ENCODE measurements at regions not wholly inside any gene's neighbourhood (a gene's known extent, or its start where the extent isn't known, plus 50 kb on each side); places are given as distances from the start of the nearest gene placed in this dataset.

DNA sequence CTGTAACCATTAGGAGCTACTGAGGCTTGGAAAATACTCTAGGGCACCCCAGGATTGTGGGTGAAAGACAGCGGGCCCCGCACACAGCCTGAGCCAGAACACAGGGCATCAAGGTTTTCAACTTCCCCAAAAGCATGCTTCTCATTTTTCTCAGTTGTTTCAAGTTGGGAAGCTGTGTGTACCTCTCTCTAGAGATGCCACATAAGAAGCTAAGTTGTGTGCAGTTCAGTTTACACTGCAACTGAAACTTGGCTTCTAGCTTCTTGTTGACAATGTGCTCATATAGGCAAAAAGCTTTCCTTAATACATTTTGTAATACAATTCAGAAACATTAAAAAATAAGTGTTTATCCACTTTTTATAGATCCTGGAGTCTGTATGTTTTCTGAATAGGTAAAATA, 88.1 kb upstream of the PTPRR start (continued):
- TF ChIP-seq, protein P1, sequence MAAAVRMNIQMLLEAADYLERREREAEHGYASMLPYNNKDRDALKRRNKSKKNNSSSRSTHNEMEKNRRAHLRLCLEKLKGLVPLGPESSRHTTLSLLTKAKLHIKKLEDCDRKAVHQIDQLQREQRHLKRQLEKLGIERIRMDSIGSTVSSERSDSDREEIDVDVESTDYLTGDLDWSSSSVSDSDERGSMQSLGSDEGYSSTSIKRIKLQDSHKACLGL (CRISPR knock-in tag; IDR thresholded peaks at IDR 0.05), result no peak
- TF ChIP-seq HOXA9 (CRISPR knock-in tag; IDR thresholded peaks at IDR 0.05; ENCODE audit: borderline replicate concordance), result no peak
- no peak for TF ChIP-seq ZNF263 (CRISPR knock-in tag; IDR thresholded peaks at IDR 0.05)

DNA sequence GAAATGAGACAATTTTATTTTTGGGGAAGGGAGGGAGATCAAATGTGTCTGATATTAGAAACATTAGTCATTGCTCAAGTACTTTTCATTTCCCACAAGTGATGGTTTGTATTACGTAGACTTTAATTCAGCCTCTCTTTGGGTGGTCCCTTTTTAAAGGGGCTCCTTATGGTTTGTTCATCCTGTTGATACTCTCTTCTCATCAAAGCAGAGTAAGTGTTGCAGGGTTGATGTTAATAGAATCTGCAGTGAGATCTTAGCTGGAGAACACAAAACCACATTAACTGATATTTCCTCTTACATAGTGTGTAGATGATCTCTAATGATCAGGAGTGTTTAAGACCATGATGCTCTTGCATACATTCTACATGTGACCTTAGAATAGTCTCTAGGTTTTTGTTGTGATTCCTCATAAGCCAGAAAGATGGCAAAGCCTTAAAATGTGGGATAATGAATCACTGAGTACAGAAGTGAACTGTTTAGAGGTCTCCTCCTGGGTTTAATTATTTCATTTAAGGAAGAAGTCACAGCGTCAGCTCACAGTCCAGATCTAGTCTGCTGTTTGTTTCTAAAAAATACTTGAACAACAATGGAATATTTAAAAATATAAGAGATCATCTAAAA, 87.4 kb upstream of the PTPRR start:
- no peak overlapping the region for H3K9ac ChIP-seq (ENCODE audit: insufficient read depth, low read depth, low read length)
- FAIRE-seq, result no peak
- no peak overlapping the region for H3K4me3 ChIP-seq (replicated peaks in 1 of 3; ENCODE audit: insufficient read depth in 1 of 3, low read depth in 2 of 3, low read length in 3 of 3)
- H3K27ac ChIP-seq (ENCODE audit: extremely low read length, insufficient read depth, low read length), result no peak overlapping the region
- in situ Hi-C loops (cut with HindIII; ENCODE audit: extremely low pct_ligation_motif_present, low pct_unique_long_range_greater_than_20kb), result loop anchor here (25.0 kb wide), 1 partner anchor 271 kb away; no protein-coding TSS in a partner anchor
- TF ChIP-seq HIVEP1 (CRISPR knock-in tag; IDR thresholded peaks at IDR 0.05), result no peak
- no peak for TF ChIP-seq FOXK2 (IDR thresholded peaks at IDR 0.05)
- no peak for TF ChIP-seq ZNF775 (CRISPR knock-in tag; IDR thresholded peaks at IDR 0.05; ENCODE audit: borderline replicate concordance)
- TF ChIP-seq PLRG1 (conservative IDR thresholded peaks at IDR 0.05), result no peak
- no peak for TF ChIP-seq ZNF20 (CRISPR knock-in tag; IDR thresholded peaks at IDR 0.05)
- TF ChIP-seq ZFP36L2 (CRISPR knock-in tag; IDR thresholded peaks at IDR 0.05), result no peak
- TF ChIP-seq, protein P2, sequence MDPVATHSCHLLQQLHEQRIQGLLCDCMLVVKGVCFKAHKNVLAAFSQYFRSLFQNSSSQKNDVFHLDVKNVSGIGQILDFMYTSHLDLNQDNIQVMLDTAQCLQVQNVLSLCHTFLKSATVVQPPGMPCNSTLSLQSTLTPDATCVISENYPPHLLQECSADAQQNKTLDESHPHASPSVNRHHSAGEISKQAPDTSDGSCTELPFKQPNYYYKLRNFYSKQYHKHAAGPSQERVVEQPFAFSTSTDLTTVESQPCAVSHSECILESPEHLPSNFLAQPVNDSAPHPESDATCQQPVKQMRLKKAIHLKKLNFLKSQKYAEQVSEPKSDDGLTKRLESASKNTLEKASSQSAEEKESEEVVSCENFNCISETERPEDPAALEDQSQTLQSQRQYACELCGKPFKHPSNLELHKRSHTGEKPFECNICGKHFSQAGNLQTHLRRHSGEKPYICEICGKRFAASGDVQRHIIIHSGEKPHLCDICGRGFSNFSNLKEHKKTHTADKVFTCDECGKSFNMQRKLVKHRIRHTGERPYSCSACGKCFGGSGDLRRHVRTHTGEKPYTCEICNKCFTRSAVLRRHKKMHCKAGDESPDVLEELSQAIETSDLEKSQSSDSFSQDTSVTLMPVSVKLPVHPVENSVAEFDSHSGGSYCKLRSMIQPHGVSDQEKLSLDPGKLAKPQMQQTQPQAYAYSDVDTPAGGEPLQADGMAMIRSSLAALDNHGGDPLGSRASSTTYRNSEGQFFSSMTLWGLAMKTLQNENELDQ (CRISPR knock-in tag; IDR thresholded peaks at IDR 0.05; ENCODE audit: borderline replicate concordance), result no peak
- TF ChIP-seq SP2 (CRISPR knock-in tag; IDR thresholded peaks at IDR 0.05), result no peak
- no peak for TF ChIP-seq ZNF724P (CRISPR knock-in tag; IDR thresholded peaks at IDR 0.05; ENCODE audit: borderline replicate concordance)
- H3K36me3 ChIP-seq (replicated peaks in 1 of 2; ENCODE audit: control insufficient read depth in 1 of 2, insufficient read depth in 2 of 2, low read length in 2 of 2), result no peaks in the 10 kb centered on the region
- POLR2A ChIA-PET, result no interaction called here
- DNase-seq (ENCODE audit: low spot score), result no peak
- no peaks in the 10 kb centered on the region for H4K20me1 ChIP-seq (ENCODE audit: insufficient read depth, low read length)
- 14% methylated on average over 2 of the region's 2 CpGs for WGBS (ENCODE audit: low lambda C conversion rate)
- no peaks in the 10 kb centered on the region for H3K4me1 ChIP-seq (ENCODE audit: insufficient read depth, low read length)
- intact Hi-C loops (cut with micrococcal nuclease; ENCODE audit: unreplicated experiment), result loop anchor here (10.0 kb wide), 1 partner anchor 57 kb away; no protein-coding TSS in a partner anchor
- CTCF ChIA-PET (ENCODE audit: low intra/inter-chr PET ratio, low total read pairs), result no interaction called here
- no peak for ATAC-seq
- H3K9me3 ChIP-seq (ENCODE audit: low read length), result no peaks in the 10 kb centered on the region
- no peaks in the 10 kb centered on the region; a peak in 1 of 5 replicates for H3K27me3 ChIP-seq (ENCODE audit: control insufficient read depth in 1 of 2, insufficient read depth in 2 of 2, low read length in 2 of 2)
- H3K4me2 ChIP-seq (ENCODE audit: low read depth, low read length), result no peak overlapping the region
- no peaks in the 10 kb centered on the region for H3K79me2 ChIP-seq (ENCODE audit: insufficient read depth, low read length)
- BruUV-seq (replicated peaks), result no TSS peak
- H2AFZ ChIP-seq (ENCODE audit: low read length), result no peak overlapping the region
